ENCODE measurements at regions not wholly inside any gene's neighbourhood (a gene's known extent, or its start where the extent isn't known, plus 50 kb on each side); places are given as distances from the start of the nearest gene placed in this dataset.

GRCh38 chr18:37676276-37676675 is 110.7 kb upstream of the CELF4 start (continued):
- TF ChIP-seq ETS1 (IDR thresholded peaks at IDR 0.05), result no peak
- no peak for TF ChIP-seq ZNF114 (CRISPR knock-in tag; IDR thresholded peaks at IDR 0.05)
- no peak for TF ChIP-seq CREB1 (CRISPR knock-in tag; IDR thresholded peaks at IDR 0.05; ENCODE audit: low read depth)
- TF ChIP-seq EZH2phosphoT487 (IDR thresholded peaks at IDR 0.05; ENCODE audit: unreplicated experiment), result no peak

DNA sequence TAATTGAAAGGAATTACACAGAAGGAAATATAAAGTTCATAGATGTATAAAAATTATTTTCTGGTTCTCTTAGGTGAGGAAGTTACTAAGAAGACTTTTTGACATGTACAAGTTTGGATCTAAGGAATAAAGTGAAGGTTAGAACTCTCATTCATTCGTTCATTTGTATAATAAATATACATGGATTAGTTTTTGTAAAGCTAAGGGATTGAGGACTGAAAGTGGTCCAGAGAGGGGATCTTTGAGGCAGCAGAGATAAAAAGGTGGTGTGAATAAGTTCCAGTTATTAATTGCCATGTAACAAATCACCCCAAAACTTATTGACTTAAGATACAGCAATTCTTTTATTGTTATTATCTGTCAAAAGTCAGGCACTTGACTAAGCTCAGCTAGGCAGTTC is 110.1 kb upstream of the CELF4 start:
- ATAC-seq (no peak), DNase-seq (ENCODE audit: low spot score) (no peak)
- H3K79me2 ChIP-seq (replicated peaks; ENCODE audit: insufficient read depth), result no peaks in the 10 kb centered on the region
- TF ChIP-seq EZH2 (IDR thresholded peaks at IDR 0.05; ENCODE audit: low read depth, unreplicated experiment) (no peak), ZNF462 (CRISPR knock-in tag; IDR thresholded peaks at IDR 0.05) (no peak), ETS1 (IDR thresholded peaks at IDR 0.05) (no peak)
- no peaks in the 10 kb centered on the region for H3K27me3 ChIP-seq (ENCODE audit: insufficient read depth)
- H3K27ac ChIP-seq (ENCODE audit: low read depth), result no peak overlapping the region
- H3K9me2 ChIP-seq (ENCODE audit: insufficient read depth), result 0 out of 2 replicates have a peak, but pooled peaks cover 6% of the 10 kb centered on the region
- Mint-ChIP-seq H3K27ac (no peak overlapping the region), H3K36me3 (ENCODE audit: low read depth) (no peaks in the 10 kb centered on the region; the same call in 2 of the 3 replicates), H3K27me3 (ENCODE audit: insufficient read depth, low read depth, poor library complexity) (no peaks in the 10 kb centered on the region), H3K4me3 (no peak overlapping the region), H3K4me1 (peaks cover under 1% of the 10 kb centered on the region; the same call in 1 of the 3 replicates), H3K9me3 (peaks cover 5% of the 10 kb centered on the region; the same call in 1 of the 3 replicates)
- H2AFZ ChIP-seq, result no peak overlapping the region
- H3K4me2 ChIP-seq, result no peak overlapping the region
- no peak overlapping the region for H3K4me3 ChIP-seq
- H3F3A ChIP-seq (replicated peaks; ENCODE audit: low read depth), result no peaks in the 10 kb centered on the region
- no peaks in the 10 kb centered on the region for H3K4me1 ChIP-seq (ENCODE audit: insufficient read depth)
- no peaks in the 10 kb centered on the region for H3K36me3 ChIP-seq (ENCODE audit: insufficient read depth)
- no peaks in the 10 kb centered on the region for H4K20me1 ChIP-seq (replicated peaks; ENCODE audit: insufficient read depth)

Measured in GM23338 (cell line).